Fibroblast of mammary gland (primary cell): ENCODE measurements at regions not wholly inside any gene's neighbourhood (a gene's known extent, or its start where the extent isn't known, plus 50 kb on each side); places are given as distances from the start of the nearest gene placed in this dataset.

Experiments used
- DNase-seq: peaks from one replicate; pipeline ENCODE4 v3.0.0-alpha.2; 2010; ENCODE audit warnings: low read depth
- H3K4me3 ChIP-seq: 2 replicates; pipeline ENCODE4 v1.5.1; 2011; ENCODE audit warnings: low read depth, mild to moderate bottlenecking, low read length, moderate library complexity; ENCODE audit not compliant: control insufficient read depth
- CTCF ChIP-seq: conservative IDR thresholded peaks from 2 replicates; pipeline ENCODE4 v1.5.1; 2011; ENCODE audit warnings: low read depth, low read length, inconsistent platforms; ENCODE audit not compliant: control insufficient read depth, insufficient read depth

- peak; percentile 17 for DNase-seq
- no peak for TF ChIP-seq CTCF
- H3K4me3 ChIP-seq = no peak overlapping the region
Observed at GRCh38 chr13:89846926-89847585, 1500.4 kb upstream of the MIR17HG start.

- H3K4me3 ChIP-seq = no peak overlapping the region
- no peak for TF ChIP-seq CTCF
- no peak for DNase-seq
Observed at GRCh38 chr13:89852570-89852969, 1494.9 kb upstream of the MIR17HG start.

GRCh38 chr13:89856512-89856911 lies 1491.0 kb upstream of the MIR17HG start:
- H3K4me3 ChIP-seq = no peak overlapping the region
- TF ChIP-seq CTCF = no peak
- DNase-seq = no peak

GRCh38 chr13:89857502-89857901 lies 1490.0 kb upstream of the MIR17HG start:
- no peak for DNase-seq
- no peak for TF ChIP-seq CTCF
- H3K4me3 ChIP-seq = no peak overlapping the region

- TF ChIP-seq CTCF = no peak
- H3K4me3 ChIP-seq = no peak overlapping the region
- DNase-seq = no peak
Observed at GRCh38 chr13:89862011-89862690, 1485.3 kb upstream of the MIR17HG start.

- no peak for TF ChIP-seq CTCF
- DNase-seq = peak; percentile 6
- H3K4me3 ChIP-seq = no peak overlapping the region
Observed at GRCh38 chr13:89862691-89863036, 1484.8 kb upstream of the MIR17HG start.
